CD4-positive, alpha-beta T cell (primary cell): ENCODE measurements at regions not wholly inside any gene's neighbourhood (a gene's known extent, or its start where the extent isn't known, plus 50 kb on each side); places are given as distances from the start of the nearest gene placed in this dataset.

ENCODE experiments used
- ATAC-seq: fragments of 200-7000 bp; cut with Tn5 transposase; one replicate; pipeline ENCODE4 v1.10.0; 2022; ENCODE audit warnings: mild to moderate bottlenecking; ENCODE audit not compliant: poor library complexity
- CTCF ChIA-PET: fragments of 350-600 bp; sonication (Branson Sonifier 250); formaldehyde crosslinking; loops from one replicate; lab custom pipeline; 2021; ENCODE audit warnings: antibody characterized with exemption, inconsistent platforms; lab: Charles Lee
- POLR2A ChIA-PET: fragments of 350-600 bp; sonication (Branson Sonifier 250); formaldehyde crosslinking; loops from one replicate; lab custom pipeline; 2021; ENCODE audit warnings: antibody characterized with exemption, inconsistent platforms; lab: Charles Lee
- DNase-seq, 14 experiments: peaks; one replicate each; pipeline ENCODE4 v3.0.0-alpha.2; 2013 to 2020; ENCODE audit warnings: mixed read lengths in 2 of 14
- H3K27ac ChIP-seq, 2 donors: one replicate each; pipeline versions ENCODE4 v1.5.1 to v1.7.0; 2013; ENCODE audit warnings: low read length in 2 of 2, low read depth in 1 of 2, mild to moderate bottlenecking in 1 of 2
- H3K27me3 ChIP-seq, 2 experiments: 1 replicate in 1 of 2; 2 replicates in 1 of 2; pipeline versions ENCODE4 v1.6.1 to v1.7.0; 2013; ENCODE audit warnings: low read length in 2 of 2, control low read depth in 1 of 2, mild to moderate bottlenecking in 1 of 2, moderate library complexity in 1 of 2; ENCODE audit not compliant: insufficient read depth in 2 of 2, control insufficient read depth in 1 of 2
- H3K36me3 ChIP-seq: one replicate; pipeline ENCODE4 v1.6.1; 2013; ENCODE audit warnings: low read length, control low read depth; ENCODE audit not compliant: insufficient read depth
- H3K4me1 ChIP-seq: one replicate; pipeline ENCODE4 v1.6.1; 2013; ENCODE audit warnings: low read length, control low read depth; ENCODE audit not compliant: insufficient read depth
- H3K4me3 ChIP-seq: one replicate; pipeline ENCODE4 v1.5.1; 2013; ENCODE audit warnings: mild to moderate bottlenecking, low read length, moderate library complexity
- H3K9me3 ChIP-seq, 2 experiments: 1 replicate in 1 of 2; 2 replicates in 1 of 2; pipeline versions ENCODE4 v1.6.1 to v1.7.0; 2013; ENCODE audit warnings: low read length in 2 of 2, mild to moderate bottlenecking in 2 of 2, control low read depth in 1 of 2, moderate library complexity in 1 of 2; ENCODE audit not compliant: control insufficient read depth in 1 of 2, insufficient read depth in 1 of 2
- H3K27ac Mint-ChIP-seq: one replicate; pipeline ENCODE4 v1.8.0; 2020; ENCODE audit warnings: mixed read lengths
- H3K27me3 Mint-ChIP-seq: one replicate; pipeline ENCODE4 v1.8.0; 2021; ENCODE audit warnings: mixed read lengths
- H3K36me3 Mint-ChIP-seq: one replicate; pipeline ENCODE4 v1.8.0; 2021; ENCODE audit warnings: low read depth, mixed read lengths
- H3K4me1 Mint-ChIP-seq: one replicate; pipeline ENCODE4 v1.8.0; 2021; ENCODE audit warnings: low read depth, mixed read lengths
- H3K4me3 Mint-ChIP-seq: one replicate; pipeline ENCODE4 v1.8.0; 2020; ENCODE audit warnings: mild to moderate bottlenecking, mixed read lengths
- H3K9me3 Mint-ChIP-seq: one replicate; pipeline ENCODE4 v1.8.0; 2020; ENCODE audit warnings: mixed read lengths
- CTCF ChIP-seq: fragments of 200-600 bp; IDR thresholded peaks from one replicate; pipeline ENCODE4 v1.8.0; 2022; ENCODE audit warnings: antibody characterized with exemption, mild to moderate bottlenecking
- intact Hi-C, 2 experiments: fragments of 100-400 bp; cut with DNase I in 1 of 2; cut with micrococcal nuclease in 1 of 2; formaldehyde crosslinking; loops; one replicate each; pipeline versions ENCODE4 v1.15.1 to v1.9.0; 2023 to 2025; cut with DNase I, micrococcal nuclease

GRCh38 chr3:83581546-83581945 lies 1377.2 kb upstream of the CADM2 start:
- peaks cover 5 to 13% of the 10 kb centered on the region in 2 experiments for H3K9me3 ChIP-seq
- ATAC-seq (no peak), DNase-seq (no peak)
- H3K36me3 ChIP-seq: no peaks in the 10 kb centered on the region
- H3K4me1 ChIP-seq: no peaks in the 10 kb centered on the region
- Mint-ChIP-seq H3K4me1 (no peaks in the 10 kb centered on the region), H3K4me3 (no peak overlapping the region), H3K36me3 (no peaks in the 10 kb centered on the region), H3K27ac (no peak overlapping the region), H3K27me3 (no peaks in the 10 kb centered on the region), H3K9me3 (peaks cover 13% of the 10 kb centered on the region)
- intact Hi-C loops: no loop called here
- TF ChIP-seq CTCF: no peak
- ChIA-PET CTCF (no interaction called here), POLR2A (no interaction called here)
- no peak overlapping the region for H3K4me3 ChIP-seq
- no peak overlapping the region for H3K27ac ChIP-seq
- H3K27me3 ChIP-seq: no peaks in the 10 kb centered on the region

- no peaks in the 10 kb centered on the region for H3K4me1 Mint-ChIP-seq
- Histone ChIP-seq H3K27me3 (no peaks in the 10 kb centered on the region), H3K9me3 (peaks cover 0 to 5% of the 10 kb centered on the region in 2 experiments), H3K36me3 (no peaks in the 10 kb centered on the region), H3K4me1 (no peaks in the 10 kb centered on the region), H3K27ac (no peak overlapping the region), H3K4me3 (no peak overlapping the region)
- no peak overlapping the region for H3K4me3 Mint-ChIP-seq
- ChIA-PET CTCF (no interaction called here), POLR2A (no interaction called here)
- no peaks in the 10 kb centered on the region for H3K27me3 Mint-ChIP-seq
- no peak for ATAC-seq
- DNase-seq: no peak
- peaks cover 11% of the 10 kb centered on the region for H3K9me3 Mint-ChIP-seq
- intact Hi-C loops: no loop called here
- H3K27ac Mint-ChIP-seq: no peak overlapping the region
- no peak for TF ChIP-seq CTCF
- H3K36me3 Mint-ChIP-seq: no peaks in the 10 kb centered on the region
These were observed 1357.1 kb upstream of the CADM2 start for GRCh38 chr3:83601704-83602103.

DNA sequence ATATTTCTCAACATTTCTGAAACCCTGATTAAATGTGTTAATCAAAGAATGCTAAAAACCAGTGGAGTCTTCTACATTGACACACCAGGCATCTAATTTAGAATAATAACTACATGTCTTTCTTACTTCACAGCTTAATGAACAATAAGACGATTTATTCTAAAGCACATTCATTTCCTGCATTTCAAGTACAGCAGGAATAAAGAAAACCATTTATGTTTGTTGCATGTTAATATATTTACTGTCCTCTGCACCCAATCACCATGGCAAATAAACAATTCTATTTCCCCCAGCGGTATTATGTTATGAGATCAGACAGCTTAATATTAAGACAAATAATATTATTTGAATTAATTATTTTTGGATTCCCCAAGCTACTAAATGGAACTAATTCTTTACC lies 1336.3 kb upstream of the CADM2 start:
- TF ChIP-seq CTCF: no peak
- intact Hi-C loops: no loop called here
- no peak for ATAC-seq

More for the DNA sequence above, 1336.3 kb upstream of the CADM2 start:
- Histone ChIP-seq H3K9me3 (peaks cover 7% of the 10 kb centered on the region in 2 experiments), H3K27me3 (no peaks in the 10 kb centered on the region), H3K4me1 (no peaks in the 10 kb centered on the region), H3K27ac (no peak overlapping the region), H3K36me3 (no peaks in the 10 kb centered on the region), H3K4me3 (no peak overlapping the region)
- ChIA-PET CTCF (no interaction called here), POLR2A (no interaction called here)
- Mint-ChIP-seq H3K4me1 (no peaks in the 10 kb centered on the region), H3K27me3 (no peaks in the 10 kb centered on the region), H3K4me3 (no peak overlapping the region), H3K36me3 (no peaks in the 10 kb centered on the region), H3K9me3 (peaks cover 3% of the 10 kb centered on the region), H3K27ac (no peak overlapping the region)
- no peak for DNase-seq
